GM18498 (cell line): ENCODE measurements at regions not wholly inside any gene's neighbourhood (a gene's known extent, or its start where the extent isn't known, plus 50 kb on each side); places are given as distances from the start of the nearest gene placed in this dataset.

Experiments
- ATAC-seq: cut with Tn5 transposase; IDR thresholded peaks from one replicate; pipeline ENCODE4 v1.9.1; 2021; ENCODE audit warnings: mild to moderate bottlenecking, moderate library complexity; ENCODE audit not compliant: unreplicated experiment

DNA sequence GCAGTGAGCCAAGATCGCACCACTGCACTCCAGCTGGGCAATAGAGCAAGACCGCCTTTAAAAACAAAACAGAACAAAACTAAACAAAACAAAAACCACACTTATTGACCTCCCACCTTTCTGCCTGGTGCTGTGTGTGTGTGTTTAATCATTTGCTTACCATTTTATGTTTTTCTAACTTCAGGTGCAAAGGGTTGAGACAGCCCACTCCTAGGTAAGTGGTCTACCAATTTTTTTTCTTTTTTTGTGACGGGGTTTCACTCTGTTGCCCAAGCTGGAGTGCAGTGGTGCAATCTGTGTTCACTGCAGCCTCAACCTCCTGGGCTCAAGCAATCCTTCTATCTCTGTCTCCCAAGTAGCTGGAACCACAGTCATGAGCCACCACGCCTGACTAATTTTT is 65.8 kb downstream of the SALL1 start:
- no peak for ATAC-seq

DNA sequence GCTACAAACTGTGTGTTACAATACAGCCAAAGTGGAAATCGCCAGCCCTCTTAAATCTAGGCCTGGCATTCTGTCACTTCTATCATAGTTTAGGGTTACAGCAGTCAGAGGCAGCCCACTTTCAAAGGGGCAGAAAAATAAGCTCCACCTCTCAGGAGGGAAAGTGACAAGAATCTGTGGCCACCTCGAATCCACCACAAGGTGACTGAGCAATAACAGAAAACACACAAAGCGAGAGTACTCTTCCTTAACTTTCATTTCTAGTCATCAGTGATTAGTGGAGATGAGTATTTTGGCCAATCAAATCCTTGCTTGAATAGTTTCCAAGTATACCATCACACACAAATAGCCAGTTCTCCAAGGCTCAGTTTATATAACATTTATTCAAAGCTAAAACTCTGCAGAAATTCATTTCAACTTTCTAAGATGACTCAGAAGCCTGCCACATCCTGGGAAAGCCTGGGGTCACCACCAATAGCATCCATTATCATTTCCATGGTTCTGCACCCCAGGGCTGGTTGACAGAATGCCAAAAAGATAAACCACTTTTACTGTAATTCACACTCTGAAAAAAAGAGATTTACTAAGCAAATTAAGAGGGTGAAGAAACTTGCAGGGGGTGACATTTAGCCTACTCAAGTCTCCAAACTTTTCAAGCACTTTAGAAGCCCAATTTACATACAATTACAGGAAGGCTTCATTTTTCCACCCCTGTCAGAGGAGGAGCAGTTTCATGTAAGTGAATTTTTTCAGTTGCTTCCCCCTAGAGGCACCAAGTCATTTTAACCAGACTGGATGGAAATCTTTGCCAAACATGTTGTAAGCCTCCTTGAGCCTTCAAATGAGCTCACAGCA is 66.8 kb downstream of the SALL1 start:
- ATAC-seq = no peak

DNA sequence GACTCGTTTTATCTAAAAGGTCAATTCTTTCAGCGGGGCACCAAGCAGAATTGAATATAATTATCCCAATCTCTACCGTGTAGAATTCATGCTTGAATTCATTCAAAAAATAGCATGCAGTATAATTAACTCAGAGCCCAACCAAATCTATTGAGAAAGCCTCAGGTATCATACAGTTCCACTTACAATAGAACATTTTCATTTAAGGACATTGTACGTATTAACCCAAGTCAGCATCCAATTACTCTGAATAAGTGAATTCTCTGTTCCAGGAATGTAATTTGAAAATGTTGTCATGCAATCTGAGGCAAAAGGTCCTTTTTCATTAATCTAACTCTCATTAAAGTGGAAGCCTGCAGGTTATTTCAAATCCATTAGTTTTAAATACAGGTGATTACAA is 78.5 kb downstream of the SALL1 start:
- ATAC-seq = no peak

DNA sequence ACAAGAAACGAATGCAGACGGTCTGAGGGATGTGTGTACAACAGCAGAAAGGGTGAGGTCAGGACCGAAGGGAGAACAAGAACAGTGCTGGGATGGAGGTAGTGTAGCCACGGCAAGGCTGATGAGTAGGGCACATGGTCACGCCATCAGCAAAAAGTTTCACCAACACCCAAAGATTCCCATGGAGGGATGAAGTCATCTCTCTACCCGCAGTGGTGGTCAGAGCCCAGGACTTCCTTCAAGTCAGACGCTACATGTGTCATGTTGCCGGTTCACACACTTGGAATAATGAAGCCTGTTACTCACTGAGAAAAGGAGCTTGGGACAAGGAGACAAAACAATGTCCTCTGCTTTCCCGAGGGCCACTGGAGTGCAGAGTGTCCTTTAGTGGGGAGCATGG is 79.7 kb downstream of the SALL1 start:
- ATAC-seq = no peak

DNA sequence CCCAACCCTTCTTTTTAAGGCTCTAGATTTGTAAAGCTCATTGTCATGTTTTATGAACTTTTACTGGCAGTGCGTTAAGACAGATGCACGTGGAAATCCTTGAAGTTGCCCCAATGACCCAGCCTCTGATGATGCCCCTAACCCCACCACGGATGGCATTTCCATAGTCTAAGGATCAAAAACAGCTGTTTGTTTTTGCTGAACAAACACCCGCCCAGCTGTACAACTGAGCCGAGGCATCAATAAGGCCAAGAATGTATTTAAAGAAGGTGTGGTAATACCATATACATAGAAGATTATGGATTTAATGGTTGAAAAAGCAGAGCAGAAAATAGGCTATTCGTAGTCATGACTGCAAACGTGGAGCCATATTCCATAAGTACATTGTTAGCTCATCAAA is 83.7 kb downstream of the SALL1 start:
- no peak for ATAC-seq

DNA sequence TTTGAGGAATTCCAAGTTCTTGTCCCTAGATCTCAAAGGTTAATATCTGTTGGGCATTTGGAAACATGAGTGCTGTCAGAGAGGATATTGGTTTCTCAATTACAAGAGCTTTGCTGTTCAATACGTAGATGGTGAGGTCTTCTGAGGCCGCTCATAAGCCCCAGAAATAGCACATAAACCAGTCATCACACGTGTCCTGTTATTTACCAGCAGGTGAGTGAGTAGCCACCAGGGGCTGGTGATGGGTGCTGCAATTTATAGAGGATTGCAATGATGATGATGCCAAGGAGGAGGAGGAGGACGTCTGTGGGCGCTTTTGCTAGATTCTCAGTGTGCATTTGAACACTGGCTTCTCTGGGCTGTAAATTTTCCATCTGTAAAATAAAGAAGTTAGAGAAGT is 89.0 kb downstream of the SALL1 start:
- ATAC-seq = no peak

DNA sequence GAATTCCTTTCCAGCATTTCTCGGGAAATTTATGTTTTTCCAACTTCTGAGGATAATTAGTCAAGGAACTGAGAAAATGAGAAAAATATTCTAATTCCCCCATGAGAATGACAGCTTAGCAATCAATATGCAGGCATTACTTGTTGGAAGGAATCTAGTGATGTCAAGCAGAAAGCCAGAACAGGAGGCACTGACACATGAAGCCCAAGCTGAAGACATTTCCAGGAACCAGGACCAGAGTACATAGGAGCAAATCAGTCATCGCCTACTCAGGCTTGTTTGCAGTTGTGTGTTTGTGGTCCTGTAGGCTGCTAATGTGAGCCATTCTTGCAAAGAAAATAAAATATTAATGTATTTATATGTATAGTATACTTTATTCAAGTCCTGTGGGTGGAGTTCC is 89.7 kb downstream of the SALL1 start:
- ATAC-seq = no peak

DNA sequence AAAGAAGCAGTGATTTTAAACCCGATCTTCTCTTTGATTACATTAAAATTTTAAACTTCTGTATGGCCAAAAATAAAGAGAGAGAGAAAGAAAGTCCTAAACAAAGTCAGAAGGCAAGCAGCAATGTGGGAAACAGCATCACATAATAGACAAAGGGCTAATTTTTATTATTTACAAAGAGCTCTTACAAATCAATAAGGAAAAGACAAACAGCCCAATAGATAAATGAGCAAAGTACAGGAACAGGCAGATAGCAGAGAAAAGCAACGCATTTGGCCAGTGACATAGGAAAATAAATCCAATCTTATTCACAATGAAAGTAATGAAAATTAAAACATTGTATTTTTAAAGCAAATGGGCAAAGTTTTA is 93.1 kb downstream of the SALL1 start:
- no peak for ATAC-seq

DNA sequence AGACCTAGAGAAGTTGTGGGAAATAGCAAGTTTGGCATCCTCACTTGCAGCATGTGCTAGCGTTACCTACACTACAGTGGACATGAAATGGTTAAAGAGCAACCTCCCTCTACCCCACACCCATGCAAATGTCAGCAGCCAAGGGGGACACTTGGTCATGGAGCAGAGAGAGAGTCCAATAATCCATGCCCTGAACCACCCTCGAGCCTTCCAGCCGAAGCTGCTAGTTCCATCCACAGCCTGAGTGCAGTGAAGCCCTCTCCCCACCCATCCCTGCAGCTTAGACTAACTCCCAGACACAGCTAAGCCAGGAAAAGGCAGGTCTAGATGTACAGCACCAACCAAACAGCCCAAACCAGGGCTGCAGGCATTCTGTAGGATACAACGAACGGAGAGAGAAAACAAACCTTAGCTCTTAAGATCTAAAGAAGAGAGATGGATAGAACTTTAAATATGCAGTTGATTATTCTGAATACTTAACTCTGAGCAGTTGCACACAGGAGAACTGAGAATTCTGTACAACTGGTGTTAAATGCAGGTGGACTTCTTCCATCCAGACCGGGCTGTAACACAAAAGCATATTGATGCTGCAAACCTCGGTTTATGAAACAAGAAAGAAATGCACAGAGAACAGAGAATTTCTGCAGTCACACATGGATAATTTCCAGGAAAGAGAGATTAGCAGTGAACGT is 93.8 kb downstream of the SALL1 start:
- no peak for ATAC-seq

DNA sequence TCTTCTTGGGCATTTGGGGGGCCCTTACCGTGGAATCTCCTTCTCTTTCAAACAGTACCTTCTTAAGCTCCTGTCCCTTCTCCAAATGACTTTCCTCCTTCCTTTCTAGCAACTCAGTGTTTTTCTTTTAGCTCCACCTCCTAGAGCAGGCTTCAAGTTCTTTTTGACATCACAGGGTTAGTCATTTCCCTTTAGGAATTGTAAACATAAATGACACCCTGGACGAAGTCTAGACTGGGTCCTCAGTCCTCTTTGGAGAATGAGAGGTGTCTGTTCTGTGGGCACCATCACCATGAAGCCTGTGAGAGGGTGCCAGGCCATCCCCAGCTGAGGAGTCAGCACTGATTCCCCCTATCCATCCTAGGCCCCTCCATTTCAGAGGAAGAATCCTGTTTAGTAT is 94.7 kb downstream of the SALL1 start:
- no peak for ATAC-seq

DNA sequence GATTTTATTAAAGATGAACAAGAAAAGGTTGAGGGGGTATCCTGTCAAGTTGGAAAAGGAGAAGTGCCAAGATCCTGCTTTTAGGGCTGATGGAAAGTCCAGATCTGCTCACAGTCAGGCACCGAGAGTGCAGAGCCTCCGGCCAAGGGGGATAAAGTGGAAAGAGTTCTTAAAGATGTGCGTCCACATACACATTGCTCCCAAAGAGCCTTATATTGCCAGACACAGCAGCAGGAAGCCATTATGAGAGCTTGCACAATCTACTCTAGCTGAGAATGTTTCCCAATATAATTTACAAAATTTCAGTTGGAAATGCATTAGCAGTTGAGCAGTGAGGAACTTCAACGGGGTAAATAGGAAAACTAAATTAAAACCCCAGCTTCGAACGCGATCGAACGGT is 95.6 kb downstream of the SALL1 start:
- no peak for ATAC-seq

DNA sequence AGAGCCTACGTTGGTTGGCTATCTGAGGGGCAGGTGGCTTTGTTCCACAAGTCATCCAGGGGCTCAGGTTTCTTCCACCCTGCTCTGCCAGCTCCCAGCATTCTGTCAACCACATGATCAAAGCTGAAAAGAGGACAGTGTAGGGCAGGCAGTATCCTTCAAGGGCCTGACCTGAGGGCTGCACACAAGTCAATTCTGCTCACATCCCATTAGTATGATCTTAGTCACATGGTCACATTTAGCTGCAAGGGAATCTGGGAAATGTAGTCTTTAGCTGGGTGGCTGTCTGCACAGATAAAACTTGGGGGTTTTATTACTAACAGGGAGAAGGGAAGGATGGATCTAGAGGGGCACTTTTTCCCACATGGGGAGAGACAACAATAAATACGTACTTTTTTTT is 97.3 kb downstream of the SALL1 start:
- ATAC-seq = no peak

DNA sequence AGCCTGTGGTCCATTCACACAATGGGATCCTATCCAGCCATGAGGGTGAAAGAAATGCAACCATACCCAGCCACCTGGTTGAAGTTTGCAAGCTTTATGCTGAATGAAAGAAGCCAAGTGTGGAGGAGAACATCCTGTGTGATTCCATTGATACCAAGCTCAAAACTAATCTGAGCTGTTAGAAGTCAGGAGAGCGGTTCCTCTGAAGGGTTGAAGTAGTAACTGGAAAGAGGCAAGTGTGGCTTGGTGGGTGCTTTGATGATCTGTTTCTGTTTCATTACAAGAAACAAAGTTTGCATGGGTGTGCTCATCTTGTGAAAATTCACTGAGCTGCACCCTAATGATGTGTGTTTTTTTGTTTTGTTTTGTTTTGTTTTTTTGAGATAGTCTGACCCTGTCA is 99.4 kb downstream of the SALL1 start:
- no peak for ATAC-seq

DNA sequence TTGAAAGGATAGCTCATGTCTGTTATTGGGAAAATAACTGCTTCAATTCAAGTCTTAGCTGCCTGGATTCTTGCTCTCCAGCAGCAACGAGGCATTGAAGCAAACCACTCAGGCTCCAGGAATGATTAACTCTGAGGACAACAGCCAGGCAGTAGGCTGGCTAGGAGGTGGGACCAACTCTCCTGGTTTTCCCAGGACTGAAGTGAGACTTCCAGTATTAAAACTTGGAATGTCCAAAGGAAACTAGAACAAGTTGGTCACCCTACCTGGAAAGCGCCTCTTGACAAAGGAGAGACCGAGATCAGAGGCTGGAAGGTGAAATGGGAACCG is 100.7 kb downstream of the SALL1 start:
- ATAC-seq = no peak

DNA sequence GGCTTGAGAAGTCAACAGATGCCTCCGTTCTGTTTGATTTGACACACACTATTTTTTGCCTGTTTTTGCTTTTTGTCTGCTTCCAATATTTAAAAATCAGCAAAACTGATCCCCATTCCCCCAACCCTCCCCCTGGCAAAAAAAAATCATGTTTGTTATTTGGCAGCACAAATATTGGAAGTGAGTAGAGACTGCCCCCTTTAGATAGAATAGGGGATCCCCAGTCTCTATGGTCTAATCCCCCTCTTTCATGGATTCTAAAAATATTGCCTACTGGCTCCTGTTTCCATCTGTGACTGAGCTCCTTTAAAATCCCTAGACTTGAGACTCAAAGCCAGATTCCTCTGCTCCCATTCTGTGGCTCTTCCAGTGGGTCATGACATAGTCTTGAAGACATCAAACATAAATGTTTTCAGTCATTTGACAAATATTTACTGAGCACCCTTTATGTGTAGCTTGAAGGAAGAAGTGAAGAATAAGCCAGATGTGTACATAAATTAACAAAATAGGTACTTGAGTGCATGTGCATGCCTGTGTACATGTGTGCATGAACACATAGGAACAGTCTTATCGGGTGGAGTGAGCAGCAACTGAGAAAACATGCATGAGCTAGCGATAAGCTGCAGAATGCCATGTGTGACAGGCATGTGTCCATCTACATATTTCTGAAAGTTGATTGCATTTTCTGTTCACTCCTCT is 101.2 kb downstream of the SALL1 start:
- ATAC-seq = no peak

DNA sequence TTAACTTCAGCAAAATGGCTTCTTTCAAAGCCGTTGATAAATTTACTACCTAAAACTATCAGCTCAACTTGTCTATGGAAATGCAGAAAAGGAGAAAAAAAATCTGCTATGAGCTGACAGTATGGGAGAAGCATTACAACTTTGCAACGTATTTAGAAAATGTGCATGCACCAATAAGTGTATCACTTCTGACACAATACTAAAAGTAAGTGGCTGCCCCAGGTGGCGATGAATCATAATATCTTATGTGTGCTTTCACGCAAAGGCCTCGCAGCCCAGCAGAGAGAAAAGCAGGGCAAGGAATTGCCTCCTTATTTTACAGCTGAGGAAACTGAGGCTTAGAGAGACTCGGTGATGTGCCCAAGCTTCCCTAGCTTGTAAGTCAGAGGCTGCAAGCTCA is 101.8 kb downstream of the SALL1 start:
- no peak for ATAC-seq

DNA sequence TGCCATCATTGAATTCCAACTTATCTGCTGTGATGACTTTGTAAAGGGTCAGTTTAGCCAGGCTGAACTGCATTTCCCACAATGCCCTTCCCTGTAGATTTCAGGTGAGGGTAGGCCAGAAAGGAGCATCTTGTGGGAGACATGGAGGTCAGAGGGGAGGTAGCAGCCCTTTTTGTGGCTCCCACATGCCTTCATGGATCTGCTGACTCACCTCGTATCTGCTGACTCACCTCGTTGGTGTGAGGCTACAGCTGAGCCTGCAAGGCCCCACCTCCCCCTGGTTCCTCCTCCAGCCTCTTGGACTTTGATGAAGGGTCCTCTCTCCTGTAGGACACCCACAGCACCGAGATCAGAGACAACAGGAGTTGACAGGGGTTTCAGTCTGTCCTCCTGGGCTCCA is 102.5 kb downstream of the SALL1 start:
- ATAC-seq = no peak

DNA sequence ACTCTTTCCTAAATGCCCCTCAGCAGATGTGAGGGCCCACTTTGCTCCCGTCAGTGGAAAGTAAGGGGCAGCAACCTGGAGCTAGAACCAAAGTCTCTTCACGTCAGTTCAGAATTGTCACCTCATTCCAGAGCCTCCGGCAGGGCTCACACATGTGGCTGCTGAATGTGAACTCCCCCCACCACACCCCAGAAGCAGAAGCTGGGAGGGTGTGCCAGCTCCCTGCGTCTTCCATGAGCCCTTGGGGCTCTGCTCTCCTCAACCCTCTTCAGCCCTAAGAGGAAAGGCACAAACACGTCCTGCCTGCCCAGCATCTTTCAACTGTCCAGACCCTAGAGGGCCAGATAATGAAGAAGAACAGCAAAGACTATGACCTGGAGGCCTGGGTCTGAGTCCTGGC is 105.3 kb downstream of the SALL1 start:
- no peak for ATAC-seq

DNA sequence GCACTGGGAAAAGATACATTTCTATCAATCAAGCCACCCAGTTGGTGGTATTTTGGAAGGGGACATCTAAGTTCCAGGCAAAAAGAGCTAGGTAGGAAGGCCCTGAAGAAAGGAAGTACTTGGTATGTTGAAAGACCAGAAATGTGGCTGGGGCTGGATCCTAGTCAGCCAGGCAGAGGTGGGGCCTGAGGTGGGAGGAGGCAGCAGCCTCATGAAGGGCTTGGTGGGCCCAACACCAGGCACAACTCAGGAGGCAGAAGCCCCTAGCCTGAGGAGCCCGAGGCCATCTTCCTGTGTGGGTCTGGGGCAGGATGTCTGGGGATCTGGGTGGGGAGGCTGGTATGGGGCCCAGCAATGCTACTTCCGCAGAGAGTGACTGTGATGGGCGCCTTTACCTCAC is 105.9 kb downstream of the SALL1 start:
- no peak for ATAC-seq

DNA sequence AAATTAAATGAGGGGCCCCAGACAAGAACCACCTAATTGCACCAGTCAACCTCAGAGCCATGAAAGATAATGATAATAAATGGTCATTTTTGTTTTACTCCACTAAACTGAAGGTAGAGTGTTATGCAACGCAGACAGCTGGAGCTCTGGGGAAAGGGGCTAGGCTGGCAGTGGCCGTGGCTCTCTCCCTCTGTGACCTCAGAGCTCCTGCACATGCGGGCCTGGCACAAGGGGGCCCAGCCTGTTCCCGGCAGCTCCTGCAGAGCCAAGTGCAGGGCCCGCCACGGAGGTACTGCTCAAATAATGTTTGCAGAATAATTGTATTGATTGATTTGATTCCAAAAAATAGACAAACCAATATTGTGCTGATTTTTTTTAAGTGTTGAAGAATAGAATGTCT is 109.5 kb downstream of the SALL1 start:
- ATAC-seq = no peak

DNA sequence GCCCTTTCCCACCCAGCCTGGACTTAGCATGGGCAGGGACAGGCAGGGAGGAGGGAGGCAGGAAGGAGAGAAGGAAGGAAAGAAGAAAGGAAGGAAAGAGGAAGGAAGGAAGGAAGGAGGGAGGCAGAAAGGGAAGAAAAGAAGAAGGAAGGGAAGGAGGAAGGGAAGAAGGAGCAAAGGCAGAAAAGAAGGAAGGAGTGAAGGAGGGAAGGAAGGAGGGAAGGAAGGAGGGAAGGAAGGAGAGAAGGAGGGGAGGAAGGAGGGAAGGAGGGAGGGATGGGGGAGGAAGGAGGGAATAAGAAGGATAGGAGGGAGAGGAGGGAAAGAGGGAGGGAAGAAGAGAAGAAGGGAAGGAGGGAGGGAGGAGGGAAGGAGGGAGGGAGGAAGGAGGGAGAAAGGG is 110.4 kb downstream of the SALL1 start:
- ATAC-seq = no peak

DNA sequence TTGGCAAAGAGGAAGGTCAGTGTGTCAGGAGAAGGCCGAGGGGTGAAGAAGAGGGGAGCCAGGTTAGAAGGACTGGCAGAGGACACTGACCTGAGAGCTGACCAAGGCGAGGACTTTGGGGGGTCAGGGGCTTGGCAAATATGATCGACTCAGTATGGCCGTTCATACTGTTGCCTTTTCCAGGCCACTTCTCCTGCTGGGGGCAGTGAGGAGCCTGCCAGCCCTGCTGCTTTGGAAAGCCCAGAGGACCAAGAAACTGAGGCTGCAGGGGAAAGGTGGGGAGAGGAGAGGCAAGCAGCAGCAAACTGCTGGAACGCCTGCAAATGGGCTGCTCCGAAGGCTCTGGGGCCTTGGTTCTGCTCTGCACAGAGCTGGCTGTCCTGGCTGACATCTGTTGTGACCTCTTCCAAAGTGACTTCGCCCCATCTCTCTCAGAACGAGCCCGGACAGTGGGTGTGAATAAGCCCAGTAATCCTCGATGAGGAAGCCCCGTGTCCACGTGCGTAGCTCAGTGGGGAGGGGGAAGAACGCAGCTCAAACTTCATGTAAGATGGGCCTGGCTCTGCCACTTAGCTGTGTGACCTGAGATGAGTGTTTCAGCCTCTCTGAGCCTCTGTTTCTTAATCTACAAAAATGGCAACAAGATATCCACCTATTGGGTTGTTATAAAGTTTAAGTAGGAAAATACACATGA is 111.3 kb downstream of the SALL1 start:
- no peak for ATAC-seq
